Fibroblast of villous mesenchyme (primary cell): ENCODE measurements at regions not wholly inside any gene's neighbourhood (a gene's known extent, or its start where the extent isn't known, plus 50 kb on each side); places are given as distances from the start of the nearest gene placed in this dataset.

Source experiments
- DNase-seq: peaks from one replicate; pipeline ENCODE4 v3.0.0-alpha.2; 2010; ENCODE audit warnings: low read depth
- H3K4me3 ChIP-seq: 2 replicates; pipeline ENCODE4 v1.5.1; 2011; ENCODE audit warnings: low read depth, mild to moderate bottlenecking, low read length
- TF ChIP-seq, protein P1 (sequence below): IDR thresholded peaks from 2 replicates; pipeline ENCODE4 v1.5.1; 2012; ENCODE audit warnings: low read depth, mild to moderate bottlenecking, low read length; ENCODE audit not compliant: insufficient read depth

DNA sequence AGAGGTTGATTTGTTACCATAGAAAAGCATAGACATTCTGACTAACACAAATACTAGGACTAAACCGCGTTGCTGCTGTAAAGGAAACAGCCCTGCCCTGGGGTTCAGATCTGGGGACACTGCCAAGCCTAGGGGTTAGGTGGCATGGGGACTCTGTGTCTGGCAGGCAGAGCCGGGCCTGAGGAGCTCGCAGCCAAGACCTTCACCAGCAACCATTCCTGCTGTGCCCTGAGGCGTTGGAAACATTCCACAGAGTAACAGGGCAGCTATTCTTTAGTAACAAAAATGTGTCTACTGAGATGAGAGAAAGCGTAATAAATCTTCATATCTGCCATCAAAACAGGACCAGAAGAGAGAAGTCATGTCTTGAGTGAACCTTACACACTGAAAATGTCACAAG, 280.5 kb downstream of the POM121L12 start:
- no peak for DNase-seq
- H3K4me3 ChIP-seq, result no peak overlapping the region
- TF ChIP-seq, protein P1, sequence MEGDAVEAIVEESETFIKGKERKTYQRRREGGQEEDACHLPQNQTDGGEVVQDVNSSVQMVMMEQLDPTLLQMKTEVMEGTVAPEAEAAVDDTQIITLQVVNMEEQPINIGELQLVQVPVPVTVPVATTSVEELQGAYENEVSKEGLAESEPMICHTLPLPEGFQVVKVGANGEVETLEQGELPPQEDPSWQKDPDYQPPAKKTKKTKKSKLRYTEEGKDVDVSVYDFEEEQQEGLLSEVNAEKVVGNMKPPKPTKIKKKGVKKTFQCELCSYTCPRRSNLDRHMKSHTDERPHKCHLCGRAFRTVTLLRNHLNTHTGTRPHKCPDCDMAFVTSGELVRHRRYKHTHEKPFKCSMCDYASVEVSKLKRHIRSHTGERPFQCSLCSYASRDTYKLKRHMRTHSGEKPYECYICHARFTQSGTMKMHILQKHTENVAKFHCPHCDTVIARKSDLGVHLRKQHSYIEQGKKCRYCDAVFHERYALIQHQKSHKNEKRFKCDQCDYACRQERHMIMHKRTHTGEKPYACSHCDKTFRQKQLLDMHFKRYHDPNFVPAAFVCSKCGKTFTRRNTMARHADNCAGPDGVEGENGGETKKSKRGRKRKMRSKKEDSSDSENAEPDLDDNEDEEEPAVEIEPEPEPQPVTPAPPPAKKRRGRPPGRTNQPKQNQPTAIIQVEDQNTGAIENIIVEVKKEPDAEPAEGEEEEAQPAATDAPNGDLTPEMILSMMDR, result no peak

DNA sequence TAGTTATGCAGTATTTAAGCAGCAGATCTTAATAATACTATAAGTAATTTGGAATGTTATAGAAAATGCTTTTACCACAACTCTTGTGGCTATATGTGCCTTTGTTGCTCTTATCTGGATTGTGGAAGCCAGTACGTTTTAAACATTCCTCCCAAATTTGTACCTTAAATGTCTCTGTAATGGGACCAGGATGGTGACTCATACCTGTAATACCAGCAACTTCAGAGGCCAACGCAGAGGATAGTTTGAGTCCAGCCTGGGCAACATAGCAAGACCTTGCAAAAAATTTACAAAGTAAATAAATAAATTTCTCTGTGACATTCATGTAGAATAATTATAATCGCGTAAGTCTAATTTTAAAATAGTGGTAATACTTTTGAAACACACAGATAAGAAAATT, 283.1 kb downstream of the POM121L12 start:
- H3K4me3 ChIP-seq, result no peak overlapping the region
- DNase-seq, result no peak
- TF ChIP-seq, protein P1, result no peak

DNA sequence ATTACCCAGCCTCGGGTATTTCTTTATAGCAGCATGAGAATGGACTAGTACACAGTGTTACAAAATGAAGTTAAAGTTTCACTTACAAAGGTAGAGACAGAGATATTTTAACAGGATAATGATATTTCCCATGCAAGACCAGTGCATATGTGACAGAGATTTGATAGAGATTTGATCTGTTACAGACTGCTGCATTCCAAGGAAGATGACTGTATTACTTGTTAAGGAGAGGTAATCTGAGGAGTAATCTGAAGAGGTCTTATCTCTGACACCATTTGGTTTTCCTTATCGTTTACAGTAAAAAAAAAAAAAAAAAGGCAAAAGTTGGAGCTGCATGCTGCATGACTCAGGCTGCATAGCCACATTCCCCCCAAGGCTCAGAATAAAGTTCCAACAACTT, 289.6 kb downstream of the POM121L12 start:
- no peak overlapping the region for H3K4me3 ChIP-seq
- TF ChIP-seq, protein P1, result no peak
- peak; percentile 16 for DNase-seq

DNA sequence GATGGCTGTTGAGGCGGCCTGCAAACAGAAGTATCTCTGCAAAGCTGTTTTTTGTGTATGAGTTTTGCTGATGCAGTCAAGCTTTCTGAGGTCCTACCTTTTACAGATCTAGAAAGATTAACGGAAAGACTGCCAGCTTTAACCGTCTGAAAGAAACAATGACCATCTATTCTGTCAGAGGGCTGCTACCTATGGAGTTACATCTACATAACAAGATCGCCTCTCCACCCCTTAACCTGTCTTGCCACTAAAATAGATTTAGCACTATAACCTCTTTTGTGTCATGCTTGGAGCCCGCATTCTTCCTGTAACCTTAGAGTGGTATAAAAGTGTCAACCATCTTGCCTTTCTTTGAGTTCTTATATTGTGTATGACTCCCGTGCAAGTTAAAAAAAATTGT, 291.2 kb downstream of the POM121L12 start:
- no peak overlapping the region for H3K4me3 ChIP-seq
- TF ChIP-seq, protein P1, result no peak
- no peak for DNase-seq

DNA sequence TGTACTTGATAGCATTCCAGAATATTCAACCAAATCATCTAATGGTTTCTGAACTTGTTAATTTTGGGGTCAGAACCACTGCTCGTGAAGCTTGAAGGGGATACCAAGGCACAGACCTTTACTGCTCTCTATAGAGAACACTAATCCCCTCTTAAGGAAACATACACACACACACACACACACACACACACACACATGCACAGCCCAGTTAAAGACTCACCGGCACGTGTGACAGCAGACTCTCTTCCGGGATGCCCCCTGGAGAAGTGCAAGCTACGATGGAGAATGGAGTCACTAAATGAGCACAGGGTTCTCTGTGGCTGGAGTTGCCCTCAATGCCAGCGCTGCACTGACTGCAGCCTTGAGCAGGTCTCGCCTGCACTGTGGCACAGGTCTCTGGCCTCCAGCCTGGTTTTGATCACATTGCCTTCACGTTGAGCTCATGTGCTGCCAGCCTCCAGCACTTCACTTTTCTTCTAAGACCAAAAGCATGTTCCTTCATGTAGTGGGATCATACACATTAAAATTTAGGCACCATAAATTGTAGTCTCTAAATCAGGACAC, 300.8 kb downstream of the POM121L12 start:
- H3K4me3 ChIP-seq, result no peak overlapping the region
- no peak for DNase-seq
- TF ChIP-seq, protein P1, result no peak

DNA sequence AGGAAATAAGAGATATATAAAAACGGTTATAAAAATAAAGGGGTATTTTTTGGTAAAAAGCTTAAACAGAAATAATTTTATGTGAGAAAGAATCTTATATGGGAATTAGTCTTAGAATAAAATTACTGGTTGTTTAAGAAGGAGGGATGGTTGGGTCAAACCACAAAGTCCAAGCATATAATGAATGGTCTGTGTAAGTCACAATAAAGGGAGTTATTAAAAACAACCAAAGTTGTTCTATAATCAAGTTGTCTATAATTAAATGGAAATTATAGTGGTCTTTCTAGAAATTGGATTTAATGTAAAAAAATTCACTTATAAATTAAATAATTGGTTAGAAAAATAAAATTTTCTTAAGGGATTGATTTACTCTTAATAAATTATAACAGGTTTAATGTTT, 304.8 kb downstream of the POM121L12 start:
- TF ChIP-seq, protein P1, result no peak
- H3K4me3 ChIP-seq, result no peak overlapping the region
- no peak for DNase-seq

DNA sequence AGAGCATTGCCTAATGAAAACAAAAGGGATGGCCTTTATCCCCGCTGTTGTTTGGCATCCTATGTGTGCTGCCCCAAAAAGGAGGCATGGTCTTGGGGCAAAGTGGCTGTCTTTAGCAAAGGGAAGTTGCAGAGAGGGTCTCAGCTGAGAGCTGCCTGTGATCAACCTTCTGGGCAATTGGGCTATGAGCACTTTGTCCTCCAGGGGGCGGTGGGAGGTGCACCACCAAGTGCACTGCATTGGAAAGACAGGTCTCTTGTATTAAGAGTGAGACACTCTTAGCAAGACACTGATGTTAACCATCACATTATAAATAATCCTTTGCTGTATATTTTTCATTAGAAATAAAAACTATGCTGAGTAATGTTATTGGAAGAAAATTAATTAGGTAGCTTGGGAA, 314.8 kb downstream of the POM121L12 start:
- H3K4me3 ChIP-seq, result no peak overlapping the region
- no peak for DNase-seq
- TF ChIP-seq, protein P1, result peak; percentile 33
